Activated naive CD8-positive, alpha-beta T cell treated with anti-CD3 and anti-CD28 coated beads for 36 hours (primary cell): ENCODE measurements at regions not wholly inside any gene's neighbourhood (a gene's known extent, or its start where the extent isn't known, plus 50 kb on each side); places are given as distances from the start of the nearest gene placed in this dataset.
"Not testable (repeated sequence)": the region's sequence is repeated elsewhere in the genome, so short reads cannot be mapped to it uniquely, and the experiment has no call there.

Experiments
- DNase-seq: peaks from one replicate; pipeline ENCODE4 v3.0.0; 2021
- H3K27ac Mint-ChIP-seq: one replicate; pipeline ENCODE4 v1.8.0; 2022; ENCODE audit warnings: mild to moderate bottlenecking, moderate library complexity, mixed read lengths
- H3K27me3 Mint-ChIP-seq: one replicate; pipeline ENCODE4 v1.8.0; 2022; ENCODE audit warnings: mild to moderate bottlenecking, mixed read lengths
- H3K36me3 Mint-ChIP-seq: one replicate; pipeline ENCODE4 v1.8.0; 2021; ENCODE audit warnings: mild to moderate bottlenecking, mixed read lengths
- H3K4me1 Mint-ChIP-seq: one replicate; pipeline ENCODE4 v1.8.0; 2021; ENCODE audit warnings: mixed read lengths
- H3K4me3 Mint-ChIP-seq: one replicate; pipeline ENCODE4 v1.8.0; 2022; ENCODE audit warnings: mild to moderate bottlenecking, moderate library complexity, mixed read lengths
- H3K9me3 Mint-ChIP-seq: one replicate; pipeline ENCODE4 v1.8.0; 2022; ENCODE audit warnings: mixed read lengths

- Mint-ChIP-seq H3K4me1 (no peaks in the 10 kb centered on the region), H3K4me3 (no peak overlapping the region), H3K36me3 (no peaks in the 10 kb centered on the region), H3K9me3 (no peaks in the 10 kb centered on the region), H3K27me3 (no peaks in the 10 kb centered on the region), H3K27ac (no peak overlapping the region)
- no peak for DNase-seq
These were observed 238.6 kb downstream of the ASMT start for GRCh38 chrX:1853447-1853846.

- Mint-ChIP-seq H3K9me3 (no peaks in the 10 kb centered on the region), H3K27ac (no peak overlapping the region), H3K27me3 (no peaks in the 10 kb centered on the region), H3K36me3 (no peaks in the 10 kb centered on the region), H3K4me3 (no peak overlapping the region), H3K4me1 (no peaks in the 10 kb centered on the region)
- DNase-seq: no peak
These were observed 239.1 kb downstream of the ASMT start for GRCh38 chrX:1853916-1854315.

DNA sequence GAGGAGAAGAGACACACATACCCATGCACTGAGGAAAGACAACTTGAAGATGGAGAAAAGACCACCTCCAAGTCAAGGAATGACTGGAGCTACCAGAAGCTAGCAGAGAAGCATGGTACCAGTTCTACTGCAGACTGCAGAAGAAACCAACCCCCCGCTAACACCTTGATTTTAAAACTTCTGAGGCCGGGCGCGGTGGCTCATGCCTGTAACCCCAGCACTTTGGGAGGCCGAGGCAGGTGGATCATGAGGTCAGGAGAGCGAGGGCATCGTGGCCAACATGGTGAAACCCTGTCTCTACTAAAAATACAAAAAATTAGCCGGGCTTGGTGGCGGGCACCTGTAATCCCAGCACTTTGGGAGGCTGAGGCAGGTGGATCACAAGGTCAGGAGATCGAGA lies 240.0 kb downstream of the ASMT start:
- H3K27ac Mint-ChIP-seq, H3K9me3 Mint-ChIP-seq, H3K27me3 Mint-ChIP-seq, H3K4me3 Mint-ChIP-seq, H3K4me1 Mint-ChIP-seq, DNase-seq, H3K36me3 Mint-ChIP-seq: not testable (repeated sequence)

DNA sequence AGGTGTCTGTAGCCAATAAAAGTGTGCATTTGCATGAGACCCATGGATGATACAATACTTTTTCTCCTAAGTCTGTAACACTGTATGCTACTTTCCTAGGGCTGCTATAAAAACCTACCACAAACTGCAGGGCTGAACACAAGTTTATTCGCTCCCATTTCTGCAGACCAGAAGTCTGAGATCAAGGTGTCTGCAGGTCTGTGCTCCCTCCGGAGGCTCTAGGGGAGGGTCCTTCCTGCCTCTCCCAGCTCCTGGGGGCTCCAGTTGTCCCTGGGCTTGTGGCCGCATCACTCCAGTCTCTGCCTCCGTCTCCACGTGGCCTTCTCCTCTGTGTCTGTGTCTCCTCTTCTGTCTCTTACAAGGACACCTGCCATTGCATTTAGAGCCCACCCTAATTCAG lies 244.4 kb downstream of the ASMT start:
- H3K27ac Mint-ChIP-seq, H3K4me1 Mint-ChIP-seq, H3K4me3 Mint-ChIP-seq, DNase-seq, H3K9me3 Mint-ChIP-seq, H3K36me3 Mint-ChIP-seq: not testable (repeated sequence)
- peaks cover 20% of the 10 kb centered on the region for H3K27me3 Mint-ChIP-seq

- Mint-ChIP-seq H3K4me3 (no peak overlapping the region), H3K4me1 (no peaks in the 10 kb centered on the region), H3K27me3 (peaks cover 24% of the 10 kb centered on the region), H3K36me3 (no peaks in the 10 kb centered on the region), H3K27ac (no peak overlapping the region), H3K9me3 (no peaks in the 10 kb centered on the region)
- DNase-seq: no peak
These were observed 246.2 kb downstream of the ASMT start for GRCh38 chrX:1860936-1861594.

GRCh38 chrX:1863995-1864394 lies 249.1 kb downstream of the ASMT start:
- not testable (repeated sequence) for H3K36me3 Mint-ChIP-seq, H3K27ac Mint-ChIP-seq, H3K4me3 Mint-ChIP-seq, DNase-seq, H3K9me3 Mint-ChIP-seq, H3K4me1 Mint-ChIP-seq
- peaks cover 24% of the 10 kb centered on the region for H3K27me3 Mint-ChIP-seq

DNA sequence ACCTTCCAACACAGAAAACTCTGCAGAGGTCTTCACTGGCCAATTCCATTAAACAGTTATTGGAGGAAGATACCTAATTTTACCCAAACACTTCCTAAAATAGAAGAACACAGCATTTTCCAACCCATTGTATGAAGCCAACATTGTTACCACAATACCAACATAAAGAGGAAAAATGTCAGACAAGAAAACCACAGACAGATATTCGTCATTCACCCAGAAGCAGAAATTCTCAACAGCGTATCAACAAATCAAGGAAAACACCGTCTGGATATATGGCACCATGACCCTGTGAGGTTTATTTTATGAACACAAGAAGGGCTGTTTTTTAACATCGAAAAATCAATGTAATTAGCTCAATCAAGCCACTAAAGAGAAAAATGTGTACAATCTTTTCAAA lies 255.6 kb downstream of the ASMT start:
- DNase-seq: no peak
- Mint-ChIP-seq H3K27me3 (peaks cover under 1% of the 10 kb centered on the region), H3K4me1 (peaks cover 3% of the 10 kb centered on the region), H3K4me3 (no peak overlapping the region), H3K27ac (no peak overlapping the region), H3K9me3 (no peaks in the 10 kb centered on the region), H3K36me3 (no peaks in the 10 kb centered on the region)

GRCh38 chrX:1871887-1872286 lies 257.0 kb downstream of the ASMT start:
- DNase-seq: no peak
- Mint-ChIP-seq H3K27me3 (no peaks in the 10 kb centered on the region), H3K36me3 (no peaks in the 10 kb centered on the region), H3K4me1 (peaks cover 3% of the 10 kb centered on the region), H3K9me3 (no peaks in the 10 kb centered on the region), H3K27ac (no peak overlapping the region), H3K4me3 (no peak overlapping the region)

DNA sequence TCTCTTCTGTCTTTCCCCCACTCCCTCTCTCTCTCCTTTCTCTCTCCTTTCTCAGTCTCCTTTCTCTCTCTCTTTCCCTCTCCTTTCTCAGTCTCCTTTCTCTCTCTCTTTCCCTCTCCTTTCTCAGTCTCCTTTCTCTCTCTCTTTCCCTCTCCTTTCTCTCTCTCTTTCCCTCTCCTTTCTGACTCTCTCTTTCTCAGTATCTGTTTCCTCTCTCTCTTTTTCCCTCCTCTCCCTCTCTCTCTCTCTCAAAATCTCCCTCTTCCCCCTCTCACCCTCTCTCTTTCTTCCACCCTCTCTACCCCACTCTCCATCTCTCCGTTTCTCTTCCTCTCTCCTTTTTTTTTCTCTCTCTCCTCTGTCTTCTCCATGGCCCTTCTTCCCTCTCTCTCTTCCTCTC lies 258.8 kb downstream of the ASMT start:
- H3K9me3 Mint-ChIP-seq: peaks cover 2% of the 10 kb centered on the region
- H3K27ac Mint-ChIP-seq: no peak overlapping the region
- peaks cover 8% of the 10 kb centered on the region for H3K27me3 Mint-ChIP-seq
- no peak for DNase-seq
- H3K4me3 Mint-ChIP-seq: no peak overlapping the region
- H3K4me1 Mint-ChIP-seq: peaks cover 3% of the 10 kb centered on the region
- no peaks in the 10 kb centered on the region for H3K36me3 Mint-ChIP-seq

- Mint-ChIP-seq H3K9me3 (peaks cover 4% of the 10 kb centered on the region), H3K36me3 (no peaks in the 10 kb centered on the region), H3K4me3 (no peak overlapping the region), H3K4me1 (peaks cover 3% of the 10 kb centered on the region), H3K27me3 (peaks cover 8% of the 10 kb centered on the region), H3K27ac (no peak overlapping the region)
- no peak for DNase-seq
These were observed 259.6 kb downstream of the ASMT start for GRCh38 chrX:1874416-1874815.

DNA sequence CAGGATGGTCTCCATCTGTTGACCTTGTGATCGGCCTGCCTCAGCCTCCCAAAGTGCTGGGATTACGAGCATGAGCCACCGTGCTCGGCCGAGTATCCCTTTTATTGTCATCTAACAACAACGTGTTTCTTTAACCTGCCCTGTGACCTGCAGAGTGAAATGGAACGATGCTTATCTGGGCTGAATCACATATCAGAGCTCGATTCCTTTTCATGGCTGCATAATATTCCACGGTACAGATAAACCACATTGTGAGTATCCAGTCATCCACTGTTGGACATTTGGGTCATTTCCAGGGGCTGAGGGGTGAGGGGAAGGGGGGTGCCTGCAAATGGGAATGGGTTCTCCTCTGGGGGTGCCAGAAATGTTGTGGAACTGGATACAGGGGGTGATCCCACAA lies 260.0 kb downstream of the ASMT start:
- H3K9me3 Mint-ChIP-seq: peaks cover 4% of the 10 kb centered on the region
- peaks cover 12% of the 10 kb centered on the region for H3K27me3 Mint-ChIP-seq

DNA sequence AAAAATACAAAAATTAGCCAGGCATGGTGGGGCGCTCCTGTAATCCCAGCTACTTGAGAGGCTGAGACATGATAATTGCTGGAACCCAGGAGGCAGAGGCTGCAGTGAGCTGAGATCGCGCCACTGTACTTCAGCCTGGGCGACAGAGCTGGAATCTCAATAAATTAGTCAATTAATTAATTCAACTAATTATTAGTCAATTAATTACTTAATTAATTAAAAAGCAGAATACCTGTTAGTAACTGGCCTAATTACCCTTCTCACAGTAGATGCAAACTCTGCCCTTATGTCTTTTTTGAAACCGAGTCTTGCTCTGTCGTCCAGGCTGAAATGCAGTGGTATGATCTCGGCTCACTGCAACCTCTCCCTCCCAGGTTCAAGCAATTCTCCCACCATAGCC lies 261.2 kb downstream of the ASMT start:
- H3K27ac Mint-ChIP-seq: no peak overlapping the region

More for the DNA sequence above, 260.0 kb downstream of the ASMT start:
- no peak for DNase-seq
- H3K4me3 Mint-ChIP-seq: no peak overlapping the region
- no peak overlapping the region for H3K27ac Mint-ChIP-seq
- peaks cover 3% of the 10 kb centered on the region for H3K4me1 Mint-ChIP-seq
- H3K36me3 Mint-ChIP-seq: no peaks in the 10 kb centered on the region

DNA sequence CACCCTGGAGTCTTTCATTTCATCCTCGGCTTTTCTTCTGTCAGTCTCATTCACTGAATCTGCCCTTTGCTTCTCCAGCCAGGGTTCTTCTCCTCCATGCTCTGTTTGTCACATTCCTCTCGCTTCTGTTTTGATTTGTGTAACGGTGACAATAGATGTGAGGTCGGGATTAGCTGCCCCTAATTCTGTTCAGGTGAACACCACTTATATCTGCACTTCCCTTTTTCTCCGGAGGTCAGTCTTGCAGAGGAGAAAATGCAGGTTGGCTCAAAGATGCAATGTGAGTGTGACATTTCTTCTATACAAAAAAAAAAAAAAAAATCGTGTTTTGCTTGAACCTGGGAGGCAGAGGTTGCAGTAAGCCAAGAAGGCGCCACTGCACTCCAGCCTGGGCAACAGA lies 262.9 kb downstream of the ASMT start:
- no peak overlapping the region for H3K27ac Mint-ChIP-seq
- peaks cover 4% of the 10 kb centered on the region for H3K9me3 Mint-ChIP-seq
- no peak for DNase-seq
- H3K4me1 Mint-ChIP-seq: no peaks in the 10 kb centered on the region
- no peak overlapping the region for H3K4me3 Mint-ChIP-seq
- H3K36me3 Mint-ChIP-seq: no peaks in the 10 kb centered on the region
- H3K27me3 Mint-ChIP-seq: peaks cover 16% of the 10 kb centered on the region

More for the DNA sequence above, 261.2 kb downstream of the ASMT start:
- Mint-ChIP-seq H3K4me1 (no peaks in the 10 kb centered on the region), H3K36me3 (no peaks in the 10 kb centered on the region), H3K4me3 (no peak overlapping the region), H3K27me3 (peaks cover 15% of the 10 kb centered on the region), H3K9me3 (peaks cover 4% of the 10 kb centered on the region)
- DNase-seq: no peak

DNA sequence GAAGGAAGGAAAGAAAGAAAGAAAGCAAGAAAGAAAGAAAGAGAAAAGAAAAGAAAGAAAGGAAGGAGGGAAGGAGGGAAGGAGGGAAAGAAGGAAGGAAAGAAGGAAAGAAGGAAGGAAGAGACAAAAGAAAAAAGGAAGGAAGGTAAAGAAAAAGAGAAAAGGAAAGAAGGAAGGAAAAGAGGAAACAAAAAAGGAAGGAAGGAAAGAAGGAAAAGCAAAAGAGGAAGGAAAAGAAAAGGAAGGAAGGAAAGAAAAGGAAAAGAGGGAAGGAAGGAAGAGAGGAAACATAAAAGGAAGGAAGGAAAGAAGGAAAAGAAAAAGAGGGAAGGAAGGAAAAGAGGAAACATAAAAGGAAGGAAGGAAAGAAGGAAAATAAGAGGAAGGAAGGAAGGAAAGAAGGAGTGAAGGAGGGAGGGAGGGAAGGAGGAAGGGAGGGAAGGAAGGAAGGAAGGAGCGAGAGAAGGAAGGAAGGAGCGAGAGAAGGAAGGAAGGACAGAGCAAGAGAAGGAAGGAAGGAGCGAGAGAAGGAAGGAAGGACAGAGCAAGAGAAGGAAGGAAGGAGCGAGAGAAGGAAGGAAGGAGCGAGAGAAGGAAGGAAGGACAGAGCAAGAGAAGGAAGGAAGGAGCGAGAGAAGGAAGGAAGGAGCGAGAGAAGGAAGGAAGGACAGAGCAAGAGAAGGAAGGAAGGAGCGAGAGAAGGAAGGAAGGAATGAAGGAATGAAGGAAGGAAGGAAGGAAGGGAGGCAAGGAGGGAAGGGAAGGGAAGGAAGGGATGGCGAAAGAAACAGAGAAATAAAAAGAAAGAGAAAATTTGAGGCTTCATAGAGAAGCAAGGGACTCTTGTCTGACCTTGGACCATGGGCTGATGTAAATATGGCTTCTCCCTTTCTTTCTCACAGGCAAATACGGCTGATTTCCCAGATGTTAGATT lies 266.3 kb downstream of the ASMT start:
- H3K27me3 Mint-ChIP-seq: peaks cover 27% of the 10 kb centered on the region
- H3K27ac Mint-ChIP-seq, DNase-seq, H3K9me3 Mint-ChIP-seq, H3K4me3 Mint-ChIP-seq, H3K36me3 Mint-ChIP-seq, H3K4me1 Mint-ChIP-seq: not testable (repeated sequence)

GRCh38 chrX:1883772-1884171 lies 268.9 kb downstream of the ASMT start:
- Mint-ChIP-seq H3K27ac (no peak overlapping the region), H3K4me1 (no peaks in the 10 kb centered on the region), H3K9me3 (peaks cover 2% of the 10 kb centered on the region), H3K27me3 (peaks cover 19% of the 10 kb centered on the region), H3K4me3 (no peak overlapping the region), H3K36me3 (no peaks in the 10 kb centered on the region)
- DNase-seq: no peak

DNA sequence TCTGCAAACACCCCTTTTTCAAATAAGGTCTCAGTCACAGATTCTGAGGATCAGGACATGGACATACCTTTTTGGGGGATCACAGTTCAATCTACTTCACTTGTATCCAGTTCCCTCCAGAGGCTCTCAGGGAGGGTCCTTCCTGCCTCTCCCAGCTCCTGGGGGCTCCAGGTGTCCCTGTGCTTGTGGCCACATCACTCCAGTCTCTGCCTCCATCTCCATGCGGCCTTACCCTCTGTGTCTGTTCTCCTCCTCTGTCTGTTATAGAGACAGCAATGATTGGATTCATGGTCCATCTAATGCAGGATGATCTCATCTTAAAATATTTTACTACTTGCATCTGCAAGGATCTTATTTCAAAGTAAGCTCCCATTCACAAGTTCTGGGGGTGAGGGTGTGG lies 269.6 kb downstream of the ASMT start:
- no peaks in the 10 kb centered on the region for H3K36me3 Mint-ChIP-seq
- no peak overlapping the region for H3K4me3 Mint-ChIP-seq
- H3K27ac Mint-ChIP-seq: no peak overlapping the region
- no peak for DNase-seq
- peaks cover 21% of the 10 kb centered on the region for H3K27me3 Mint-ChIP-seq
- no peaks in the 10 kb centered on the region for H3K9me3 Mint-ChIP-seq
- no peaks in the 10 kb centered on the region for H3K4me1 Mint-ChIP-seq
